Neural cell (in vitro differentiated cells): ENCODE measurements at regions not wholly inside any gene's neighbourhood (a gene's known extent, or its start where the extent isn't known, plus 50 kb on each side); places are given as distances from the start of the nearest gene placed in this dataset.

Experiments
- H2AFZ ChIP-seq: fragments of 200-600, 300-800 bp; sonication (generic), shearing (Covaris generic); 2 replicates; pipeline ENCODE4 v1.6.0; 2014; ENCODE audit warnings: low read depth, mild to moderate bottlenecking, antibody characterized with exemption, low read length, moderate library complexity
- H3F3A ChIP-seq: fragments of 200-600 bp; shearing (Covaris generic); 2 replicates; pipeline ENCODE4 v1.6.1; 2016; ENCODE audit warnings: mild to moderate bottlenecking, moderate library complexity, mixed read lengths, antibody characterized with exemption, low read length; ENCODE audit not compliant: insufficient read depth, poor library complexity, severe bottlenecking
- H3K27ac ChIP-seq: fragments of 200-600, 300-800 bp; sonication (generic), shearing (Covaris generic); 2 replicates; pipeline ENCODE4 v1.5.1; 2014; ENCODE audit warnings: mild to moderate bottlenecking, low read length, moderate library complexity
- H3K27me3 ChIP-seq: fragments of 300-800, 200-600 bp; sonication (generic), shearing (Covaris generic); 2 replicates; pipeline ENCODE4 v1.6.0; 2014; ENCODE audit warnings: mild to moderate bottlenecking, low read depth, low read length, moderate library complexity; ENCODE audit not compliant: insufficient read depth
- H3K36me3 ChIP-seq: fragments of 300-800, 200-600 bp; sonication (generic), shearing (Covaris generic); 2 replicates; pipeline ENCODE4 v1.5.1; 2014; ENCODE audit warnings: mild to moderate bottlenecking, antibody characterized with exemption, low read length, moderate library complexity; ENCODE audit not compliant: insufficient read depth
- H3K4me2 ChIP-seq: fragments of 300-800, 200-600 bp; sonication (generic), shearing (Covaris generic); 2 replicates; pipeline ENCODE4 v1.6.0; 2014; ENCODE audit warnings: mild to moderate bottlenecking, low read length
- H3K4me3 ChIP-seq: fragments of 300-800, 200-600 bp; sonication (generic), shearing (Covaris generic); 2 replicates; pipeline ENCODE4 v1.5.1; 2014; ENCODE audit warnings: mild to moderate bottlenecking, low read length, moderate library complexity
- H3K79me2 ChIP-seq: fragments of 200-600 bp; shearing (Covaris generic); replicated peaks from 2 replicates; pipeline ENCODE4 v1.6.0; 2014; ENCODE audit warnings: mild to moderate bottlenecking, low read length, moderate library complexity; ENCODE audit not compliant: insufficient read depth
- H3K9ac ChIP-seq: fragments of 300-800, 200-600 bp; sonication (generic), shearing (Covaris generic); 2 replicates; pipeline ENCODE4 v1.6.1; 2016; ENCODE audit warnings: mild to moderate bottlenecking, low read length, mixed read lengths
- H3K9me2 ChIP-seq: fragments of 200-600 bp; shearing (Covaris generic); 2 replicates; pipeline ENCODE4 v1.6.1; 2016; ENCODE audit warnings: mild to moderate bottlenecking, low read length, mixed read lengths; ENCODE audit not compliant: insufficient read depth
- H3K9me3 ChIP-seq: fragments of 200-600, 300-800 bp; sonication (generic), shearing (Covaris generic); 2 replicates; pipeline ENCODE4 v1.6.1; 2016; ENCODE audit warnings: mild to moderate bottlenecking, mixed run types, low read length, moderate library complexity, mixed read lengths
- H4K20me1 ChIP-seq: fragments of 200-600 bp; shearing (Covaris generic); 2 replicates; pipeline ENCODE4 v1.6.1; 2016; ENCODE audit warnings: mild to moderate bottlenecking, mixed run types; ENCODE audit not compliant: insufficient read depth
- EP300 ChIP-seq: fragments of 450-650 bp; conservative IDR thresholded peaks from 2 replicates; pipeline ENCODE4 v1.6.1; 2014; ENCODE audit warnings: antibody characterized with exemption, mild to moderate bottlenecking, moderate library complexity; ENCODE audit not compliant: poor library complexity, severe bottlenecking
- EZH2 ChIP-seq: fragments of 200-600, 300-800 bp; shearing (Covaris generic), sonication (generic); IDR thresholded peaks from 2 replicates; pipeline ENCODE4 v1.6.1; 2014; ENCODE audit warnings: antibody characterized with exemption, low read length, borderline replicate concordance, mild to moderate bottlenecking; ENCODE audit not compliant: insufficient read depth, poor library complexity, severe bottlenecking
- MXI1 ChIP-seq: fragments of 450-650 bp; conservative IDR thresholded peaks from 2 replicates; pipeline ENCODE4 v1.6.1; 2014; ENCODE audit warnings: antibody characterized with exemption, mild to moderate bottlenecking; ENCODE audit not compliant: poor library complexity, severe bottlenecking
- POLR2AphosphoS5 ChIP-seq: IDR thresholded peaks from 2 replicates; pipeline ENCODE4 v1.6.1; 2012
- RAD21 ChIP-seq: fragments of 450-650 bp; conservative IDR thresholded peaks from 2 replicates; pipeline ENCODE4 v1.6.1; 2014; ENCODE audit warnings: antibody characterized with exemption, mild to moderate bottlenecking, moderate library complexity
- REST ChIP-seq: IDR thresholded peaks from 2 replicates; pipeline ENCODE4 v1.6.1; 2012; ENCODE audit warnings: borderline replicate concordance
- SMC3 ChIP-seq: fragments of 450-650 bp; conservative IDR thresholded peaks from 2 replicates; pipeline ENCODE4 v1.6.1; 2014; ENCODE audit warnings: antibody characterized with exemption, mild to moderate bottlenecking, moderate library complexity; ENCODE audit not compliant: poor library complexity
- TAF1 ChIP-seq: IDR thresholded peaks from 2 replicates; pipeline ENCODE4 v1.6.1; 2012; ENCODE audit warnings: low read depth
- TF ChIP-seq, protein P1 (sequence below): fragments of 450-650 bp; IDR thresholded peaks from 2 replicates; pipeline ENCODE4 v1.5.1; 2014; ENCODE audit warnings: antibody characterized with exemption, mild to moderate bottlenecking, moderate library complexity; ENCODE audit not compliant: poor library complexity, severe bottlenecking

DNA sequence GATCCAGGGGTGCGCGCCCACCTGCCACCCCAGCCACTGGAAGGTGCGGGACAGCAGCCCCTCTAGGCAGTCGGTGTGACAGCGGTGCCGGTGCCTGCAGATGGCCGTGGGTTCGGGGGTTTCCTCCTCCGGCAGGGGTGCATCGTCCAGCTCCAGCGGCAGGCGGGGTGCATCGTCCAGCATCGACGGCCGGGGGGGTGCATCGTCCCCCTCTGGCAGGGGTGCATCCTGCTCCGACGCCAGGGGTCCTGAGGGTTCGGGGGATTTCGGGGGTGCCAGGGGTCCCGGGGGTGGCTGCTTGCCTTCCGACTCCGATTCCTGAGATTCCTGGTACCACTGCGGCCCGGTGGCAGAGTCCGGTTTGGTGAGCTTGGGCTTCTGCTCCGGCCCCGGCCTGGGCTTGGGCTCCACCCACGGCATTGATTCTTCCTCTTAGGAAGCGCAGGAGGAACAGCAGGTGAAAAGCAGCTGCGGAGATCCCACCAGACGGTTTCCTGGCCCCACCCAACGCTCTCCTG lies 90.2 kb upstream of the RAB18 start:
- Histone ChIP-seq H4K20me1 (no peaks in the 10 kb centered on the region), H3K36me3 (no peaks in the 10 kb centered on the region), H3K4me2 (no peak overlapping the region), H3K4me3 (no peak overlapping the region), H3K79me2 (no peaks in the 10 kb centered on the region), H3K27me3 (no peaks in the 10 kb centered on the region), H3K9me3 (no peaks in the 10 kb centered on the region), H3F3A (no peaks in the 10 kb centered on the region), H3K9me2 (no peaks in the 10 kb centered on the region), H3K27ac (no peak overlapping the region), H2AFZ (no peak overlapping the region), H3K9ac (no peak overlapping the region)
- TF ChIP-seq MXI1 (no peak), POLR2AphosphoS5 (no peak), EP300 (no peak), EZH2 (no peak), TAF1 (no peak), RAD21 (no peak), REST (no peak), SMC3 (no peak)
- TF ChIP-seq, protein P1, sequence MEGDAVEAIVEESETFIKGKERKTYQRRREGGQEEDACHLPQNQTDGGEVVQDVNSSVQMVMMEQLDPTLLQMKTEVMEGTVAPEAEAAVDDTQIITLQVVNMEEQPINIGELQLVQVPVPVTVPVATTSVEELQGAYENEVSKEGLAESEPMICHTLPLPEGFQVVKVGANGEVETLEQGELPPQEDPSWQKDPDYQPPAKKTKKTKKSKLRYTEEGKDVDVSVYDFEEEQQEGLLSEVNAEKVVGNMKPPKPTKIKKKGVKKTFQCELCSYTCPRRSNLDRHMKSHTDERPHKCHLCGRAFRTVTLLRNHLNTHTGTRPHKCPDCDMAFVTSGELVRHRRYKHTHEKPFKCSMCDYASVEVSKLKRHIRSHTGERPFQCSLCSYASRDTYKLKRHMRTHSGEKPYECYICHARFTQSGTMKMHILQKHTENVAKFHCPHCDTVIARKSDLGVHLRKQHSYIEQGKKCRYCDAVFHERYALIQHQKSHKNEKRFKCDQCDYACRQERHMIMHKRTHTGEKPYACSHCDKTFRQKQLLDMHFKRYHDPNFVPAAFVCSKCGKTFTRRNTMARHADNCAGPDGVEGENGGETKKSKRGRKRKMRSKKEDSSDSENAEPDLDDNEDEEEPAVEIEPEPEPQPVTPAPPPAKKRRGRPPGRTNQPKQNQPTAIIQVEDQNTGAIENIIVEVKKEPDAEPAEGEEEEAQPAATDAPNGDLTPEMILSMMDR = no peak

DNA sequence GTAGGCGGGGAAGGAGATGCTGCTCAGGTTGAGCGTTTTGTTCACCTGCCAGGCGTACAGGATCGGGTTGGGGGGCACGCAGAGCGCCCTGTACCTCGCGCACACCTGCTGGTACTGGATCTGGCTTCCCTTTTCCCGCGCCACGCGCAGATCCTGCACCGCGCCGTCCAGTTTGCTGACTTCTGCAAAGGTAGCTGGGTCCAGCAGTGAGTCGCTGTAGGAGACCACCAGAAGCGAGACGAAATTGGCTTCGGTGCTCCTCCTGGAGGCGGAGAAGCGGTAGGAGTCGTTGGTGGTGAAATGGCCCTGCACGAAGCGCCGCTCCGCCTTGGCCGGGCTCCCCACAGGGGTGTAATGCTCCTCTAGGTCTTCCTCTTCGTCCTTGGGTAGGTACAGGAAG lies 90.7 kb upstream of the RAB18 start:
- no peaks in the 10 kb centered on the region for H3K27me3 ChIP-seq
- no peak overlapping the region for H3K9ac ChIP-seq
- no peaks in the 10 kb centered on the region for H3K79me2 ChIP-seq
- H3K27ac ChIP-seq = no peak overlapping the region
- H2AFZ ChIP-seq = no peak overlapping the region
- H3F3A ChIP-seq = no peaks in the 10 kb centered on the region
- TF ChIP-seq REST = no peak
- TF ChIP-seq POLR2AphosphoS5 = no peak
- no peak for TF ChIP-seq TAF1
- no peaks in the 10 kb centered on the region for H3K9me3 ChIP-seq
- no peaks in the 10 kb centered on the region for H4K20me1 ChIP-seq
- no peak overlapping the region for H3K4me2 ChIP-seq
- no peaks in the 10 kb centered on the region for H3K9me2 ChIP-seq
- H3K36me3 ChIP-seq = no peaks in the 10 kb centered on the region
- H3K4me3 ChIP-seq = no peak overlapping the region
